ENCODE measurements at regions not wholly inside any gene's neighbourhood (a gene's known extent, or its start where the extent isn't known, plus 50 kb on each side); places are given as distances from the start of the nearest gene placed in this dataset.

DNA sequence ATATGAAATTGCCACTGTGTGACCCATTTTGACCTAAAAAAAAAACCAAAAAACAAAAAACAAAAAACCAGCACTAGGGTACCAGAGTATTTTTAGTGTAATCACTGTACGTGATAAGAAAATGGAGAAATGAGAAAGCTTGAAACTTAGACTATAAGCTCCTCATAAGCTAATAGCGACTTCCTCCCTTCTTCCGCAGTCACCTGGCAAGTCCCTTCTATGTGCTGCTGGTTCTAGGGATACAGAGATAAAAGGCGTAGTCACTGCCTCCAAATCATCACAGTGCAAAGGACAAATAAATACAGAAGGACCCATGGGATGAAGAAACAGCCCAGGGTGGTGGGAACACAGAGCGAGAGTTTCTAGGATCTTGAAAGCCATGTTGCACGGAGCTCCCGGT lies 190.3 kb downstream of the TM9SF2 start:
- intact Hi-C loops (cut with micrococcal nuclease; ENCODE audit: unreplicated experiment): no loop called here
- no peak overlapping the region for H3K4me3 ChIP-seq (ENCODE audit: low read depth, low read length)
- POLR2A ChIA-PET: no interaction called here
- Mint-ChIP-seq H3K36me3 (ENCODE audit: insufficient read depth, unreplicated experiment) (no peaks in the 10 kb centered on the region), H3K27me3 (ENCODE audit: insufficient read depth, unreplicated experiment) (peaks cover 12% of the 10 kb centered on the region), H3K27ac (ENCODE audit: unreplicated experiment) (no peak overlapping the region), H3K9me3 (ENCODE audit: unreplicated experiment) (no peaks in the 10 kb centered on the region), H3K4me1 (ENCODE audit: low read depth, unreplicated experiment) (no peaks in the 10 kb centered on the region), H3K4me3 (ENCODE audit: unreplicated experiment) (no peak overlapping the region)
- no peaks in the 10 kb centered on the region for H3K4me1 ChIP-seq
- CTCF ChIA-PET: no interaction called here
- H3K9me3 ChIP-seq: no peaks in the 10 kb centered on the region
- no peaks in the 10 kb centered on the region for H3K36me3 ChIP-seq (ENCODE audit: control insufficient read depth, insufficient read depth, low read length)
- TF ChIP-seq, protein P1, sequence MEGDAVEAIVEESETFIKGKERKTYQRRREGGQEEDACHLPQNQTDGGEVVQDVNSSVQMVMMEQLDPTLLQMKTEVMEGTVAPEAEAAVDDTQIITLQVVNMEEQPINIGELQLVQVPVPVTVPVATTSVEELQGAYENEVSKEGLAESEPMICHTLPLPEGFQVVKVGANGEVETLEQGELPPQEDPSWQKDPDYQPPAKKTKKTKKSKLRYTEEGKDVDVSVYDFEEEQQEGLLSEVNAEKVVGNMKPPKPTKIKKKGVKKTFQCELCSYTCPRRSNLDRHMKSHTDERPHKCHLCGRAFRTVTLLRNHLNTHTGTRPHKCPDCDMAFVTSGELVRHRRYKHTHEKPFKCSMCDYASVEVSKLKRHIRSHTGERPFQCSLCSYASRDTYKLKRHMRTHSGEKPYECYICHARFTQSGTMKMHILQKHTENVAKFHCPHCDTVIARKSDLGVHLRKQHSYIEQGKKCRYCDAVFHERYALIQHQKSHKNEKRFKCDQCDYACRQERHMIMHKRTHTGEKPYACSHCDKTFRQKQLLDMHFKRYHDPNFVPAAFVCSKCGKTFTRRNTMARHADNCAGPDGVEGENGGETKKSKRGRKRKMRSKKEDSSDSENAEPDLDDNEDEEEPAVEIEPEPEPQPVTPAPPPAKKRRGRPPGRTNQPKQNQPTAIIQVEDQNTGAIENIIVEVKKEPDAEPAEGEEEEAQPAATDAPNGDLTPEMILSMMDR (IDR thresholded peaks at IDR 0.05; ENCODE audit: insufficient read depth in 1 of 2, low read depth in 1 of 2, low read length in 1 of 2, severe bottlenecking in 1 of 2, unreplicated experiment in 1 of 2): no peak
- no peak for DNase-seq
- H3K27me3 ChIP-seq (replicated peaks; ENCODE audit: control insufficient read depth, insufficient read depth, low read length): no peaks in the 10 kb centered on the region
- BruUV-seq (replicated peaks): no TSS peak

DNA sequence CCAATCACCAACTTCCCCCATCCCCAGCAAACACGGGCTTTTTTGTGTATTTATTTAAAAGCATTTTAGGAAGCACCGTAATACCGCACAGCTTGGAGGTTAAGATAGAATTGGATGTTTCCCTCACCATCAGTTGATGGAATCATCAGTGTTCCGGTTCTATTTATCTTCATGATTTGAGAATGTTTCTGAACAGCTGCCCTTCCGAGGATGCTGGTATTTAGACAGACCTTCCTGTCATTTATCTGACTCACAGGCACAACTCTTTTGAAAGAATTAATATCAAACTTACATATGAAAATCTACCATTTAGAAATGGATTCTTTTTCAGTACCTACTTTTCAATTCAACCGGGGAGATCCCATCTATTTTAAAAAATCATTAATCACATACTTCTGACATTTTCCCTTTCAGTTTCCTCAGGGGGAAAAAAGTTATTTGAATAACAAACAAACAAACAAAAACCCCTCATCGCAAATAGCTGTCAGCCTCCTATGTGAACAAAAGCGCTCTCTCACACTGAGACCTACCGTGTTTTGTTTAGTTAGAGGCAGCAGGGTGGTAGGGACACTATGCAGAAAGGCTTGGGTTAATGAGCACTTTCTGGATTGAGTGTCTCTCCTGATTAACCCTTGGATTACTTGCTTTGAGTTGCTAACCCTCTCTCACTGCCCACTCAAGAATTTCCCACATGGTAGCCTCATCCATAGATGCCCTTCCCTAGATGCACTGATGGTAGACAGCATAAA lies 189.3 kb downstream of the TM9SF2 start:
- DNase-seq: no peak
- CTCF ChIA-PET: interaction anchor here (0.6 kb wide), 1 partner anchor 224 kb away, joined by 3 read pairs; no protein-coding TSS in a partner anchor
- H3K4me1 ChIP-seq: no peaks in the 10 kb centered on the region
- BruUV-seq (replicated peaks): no TSS peak
- Mint-ChIP-seq H3K27me3 (ENCODE audit: insufficient read depth, unreplicated experiment) (peaks cover 12% of the 10 kb centered on the region), H3K27ac (ENCODE audit: unreplicated experiment) (no peak overlapping the region), H3K9me3 (ENCODE audit: unreplicated experiment) (no peaks in the 10 kb centered on the region), H3K36me3 (ENCODE audit: insufficient read depth, unreplicated experiment) (no peaks in the 10 kb centered on the region), H3K4me3 (ENCODE audit: unreplicated experiment) (no peak overlapping the region), H3K4me1 (ENCODE audit: low read depth, unreplicated experiment) (no peaks in the 10 kb centered on the region)
- no peaks in the 10 kb centered on the region for H3K36me3 ChIP-seq (ENCODE audit: control insufficient read depth, insufficient read depth, low read length)
- TF ChIP-seq, protein P1 (IDR thresholded peaks at IDR 0.05; ENCODE audit: insufficient read depth in 1 of 2, low read depth in 1 of 2, low read length in 1 of 2, severe bottlenecking in 1 of 2, unreplicated experiment in 1 of 2): no peak
- POLR2A ChIA-PET: no interaction called here
- H3K9me3 ChIP-seq: no peaks in the 10 kb centered on the region
- intact Hi-C loops (cut with micrococcal nuclease; ENCODE audit: unreplicated experiment): no loop called here
- H3K4me3 ChIP-seq (ENCODE audit: low read depth, low read length): no peak overlapping the region
- no peaks in the 10 kb centered on the region for H3K27me3 ChIP-seq (replicated peaks; ENCODE audit: control insufficient read depth, insufficient read depth, low read length)

DNA sequence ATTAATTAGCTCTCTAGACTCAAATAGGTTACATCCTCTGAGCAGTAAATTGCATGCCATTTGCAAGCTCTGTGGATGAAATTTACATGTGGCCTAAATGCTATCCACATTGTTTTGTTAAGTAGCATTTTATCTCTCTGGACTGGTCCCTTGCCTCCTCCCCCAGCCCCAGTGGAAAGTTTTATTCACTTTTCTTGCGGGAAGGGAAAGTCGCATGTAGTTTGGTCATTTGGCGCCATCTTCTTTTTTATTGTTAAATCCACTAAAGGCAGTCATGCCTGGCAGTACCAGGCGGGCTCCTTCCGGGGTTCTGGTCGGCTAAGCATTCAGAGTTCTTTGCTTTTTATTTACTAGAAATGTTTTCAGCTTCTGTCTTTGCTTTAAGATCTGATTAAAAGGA lies 188.7 kb downstream of the TM9SF2 start:
- TF ChIP-seq, protein P1 (IDR thresholded peaks at IDR 0.05; ENCODE audit: insufficient read depth in 1 of 2, low read depth in 1 of 2, low read length in 1 of 2, severe bottlenecking in 1 of 2, unreplicated experiment in 1 of 2): no peak
- no peaks in the 10 kb centered on the region for H3K36me3 ChIP-seq (ENCODE audit: control insufficient read depth, insufficient read depth, low read length)
- H3K4me1 ChIP-seq: no peaks in the 10 kb centered on the region
- intact Hi-C loops (cut with micrococcal nuclease; ENCODE audit: unreplicated experiment): no loop called here
- ChIA-PET CTCF (no interaction called here), POLR2A (no interaction called here)
- no peaks in the 10 kb centered on the region for H3K27me3 ChIP-seq (replicated peaks; ENCODE audit: control insufficient read depth, insufficient read depth, low read length)
- H3K4me3 ChIP-seq (ENCODE audit: low read depth, low read length): no peak overlapping the region
- BruUV-seq (replicated peaks): no TSS peak
- H3K9me3 Mint-ChIP-seq (ENCODE audit: unreplicated experiment): no peaks in the 10 kb centered on the region
- DNase-seq: no peak
- peaks cover 12% of the 10 kb centered on the region for H3K27me3 Mint-ChIP-seq (ENCODE audit: insufficient read depth, unreplicated experiment)
- H3K4me1 Mint-ChIP-seq (ENCODE audit: low read depth, unreplicated experiment): no peaks in the 10 kb centered on the region
- no peak overlapping the region for H3K27ac Mint-ChIP-seq (ENCODE audit: unreplicated experiment)
- H3K9me3 ChIP-seq: no peaks in the 10 kb centered on the region
- no peaks in the 10 kb centered on the region for H3K36me3 Mint-ChIP-seq (ENCODE audit: insufficient read depth, unreplicated experiment)
- H3K4me3 Mint-ChIP-seq (ENCODE audit: unreplicated experiment): no peak overlapping the region
